ENCODE measurements at regions not wholly inside any gene's neighbourhood (a gene's known extent, or its start where the extent isn't known, plus 50 kb on each side); places are given as distances from the start of the nearest gene placed in this dataset.

GRCh38 chr6:44053760-44054556 is 73.3 kb downstream of the MRPL14 start:
- TF ChIP-seq MXI1 (IDR thresholded peaks at IDR 0.05; ENCODE audit: low read depth, low read length) (no peak), MAX (IDR thresholded peaks at IDR 0.05; ENCODE audit: low read depth) (no peak), CTCF (IDR thresholded peaks at IDR 0.05) (no peak), REST (IDR thresholded peaks at IDR 0.05; ENCODE audit: low read depth, low read length) (no peak), RAD21 (IDR thresholded peaks at IDR 0.05; ENCODE audit: low read length) (no peak), USF2 (IDR thresholded peaks at IDR 0.05; ENCODE audit: borderline replicate concordance, low read depth, low read length) (no peak)

All from SK-N-SH (cell line).